ENCODE measurements at regions not wholly inside any gene's neighbourhood (a gene's known extent, or its start where the extent isn't known, plus 50 kb on each side); places are given as distances from the start of the nearest gene placed in this dataset.
A peak's percentile ranks its signal among the peaks of the same experiment; 100 is the strongest.

DNA sequence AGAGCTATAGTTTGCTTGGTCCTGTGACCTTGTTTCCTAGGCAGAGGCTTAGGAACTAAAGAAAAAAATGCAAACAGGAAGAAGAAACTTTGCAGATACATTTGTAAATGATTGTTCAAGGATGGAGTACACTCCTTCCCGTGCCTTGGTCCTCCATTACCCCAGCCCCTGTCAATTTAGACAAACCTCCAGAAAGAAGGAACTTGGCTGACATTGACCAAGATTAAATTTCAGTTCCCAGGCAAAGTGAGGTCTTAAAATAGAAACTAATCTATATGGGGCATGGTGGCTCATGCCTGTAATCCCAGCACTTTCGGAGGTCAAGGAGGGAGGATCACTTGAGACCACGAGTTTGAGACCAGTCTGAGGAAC lies 179.9 kb upstream of the FN1 start:
- no peak for FAIRE-seq

DNA sequence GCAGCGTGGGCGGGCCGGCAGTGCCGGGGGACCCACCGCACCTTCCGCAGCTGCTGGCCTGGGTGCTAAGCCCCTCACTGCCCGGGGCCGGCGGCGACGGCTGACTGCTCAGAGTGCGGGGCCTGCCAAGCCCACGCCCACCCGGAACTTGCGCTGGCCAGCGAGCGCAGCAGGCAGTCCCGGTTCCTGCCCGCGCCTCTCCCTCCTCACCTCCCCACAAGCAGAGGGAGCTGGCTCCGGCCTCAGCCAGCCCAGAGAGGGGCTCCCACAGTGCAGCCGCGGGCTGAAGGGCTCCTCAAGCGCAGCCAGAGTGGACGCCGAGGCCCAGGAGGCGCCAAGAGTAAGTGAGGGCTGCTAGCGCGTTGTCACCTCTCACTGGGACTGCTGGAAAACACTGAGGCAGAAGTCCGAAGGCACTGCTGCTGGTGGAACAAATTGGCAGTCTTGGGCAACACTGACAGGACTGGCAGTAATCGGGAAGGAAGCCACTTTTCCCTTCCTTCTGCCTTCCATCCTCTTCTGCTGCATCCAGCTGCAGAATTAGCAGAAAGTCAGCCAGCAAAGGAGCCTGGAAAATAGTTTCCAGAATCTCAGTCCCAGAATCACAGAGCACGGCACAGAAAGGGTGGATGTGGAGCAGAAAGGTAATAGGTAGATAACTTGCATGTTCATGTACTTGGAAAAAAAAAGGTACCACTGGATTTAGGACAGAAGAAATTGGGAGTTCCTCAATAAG lies 179.4 kb upstream of the FN1 start:
- no peak for FAIRE-seq

DNA sequence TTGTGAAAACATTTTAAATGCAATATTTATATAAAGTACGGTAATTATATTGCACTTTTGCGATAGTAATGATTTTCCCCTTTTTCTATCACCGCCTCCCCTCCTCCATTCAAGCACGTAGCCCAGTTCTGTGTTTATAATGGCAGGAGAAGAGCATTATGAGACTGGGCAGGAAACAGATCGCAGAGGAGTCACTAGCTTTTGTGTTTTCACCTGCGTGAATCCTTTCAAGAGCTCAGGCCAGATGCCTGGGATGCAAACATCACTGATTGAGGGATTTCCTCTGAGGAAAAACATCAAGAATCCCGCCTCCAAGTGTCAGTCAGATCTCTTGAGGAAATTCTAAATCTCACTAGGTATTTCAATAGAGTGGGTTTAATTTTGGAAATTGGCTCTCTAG lies 178.4 kb upstream of the FN1 start:
- no peak for FAIRE-seq

DNA sequence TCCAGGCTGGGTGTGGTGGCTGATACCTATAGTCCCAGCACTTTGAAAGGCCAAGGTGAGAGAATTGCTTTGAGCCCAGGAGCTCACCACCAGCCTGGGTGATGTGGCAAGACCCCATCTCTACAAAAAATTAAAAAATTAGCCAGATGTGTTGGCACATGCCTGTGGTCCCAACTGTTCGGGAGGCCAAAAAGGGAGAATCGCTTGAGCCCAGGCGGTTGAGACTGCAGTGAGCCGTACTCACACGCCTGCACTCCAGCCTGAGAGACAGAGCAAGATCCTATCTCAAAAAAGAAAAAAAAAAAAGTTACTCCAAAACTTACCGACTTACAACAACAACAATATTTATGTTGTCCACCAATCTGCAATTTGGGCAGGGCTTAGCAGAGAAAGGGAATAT lies 178.0 kb upstream of the FN1 start:
- FAIRE-seq: no peak

DNA sequence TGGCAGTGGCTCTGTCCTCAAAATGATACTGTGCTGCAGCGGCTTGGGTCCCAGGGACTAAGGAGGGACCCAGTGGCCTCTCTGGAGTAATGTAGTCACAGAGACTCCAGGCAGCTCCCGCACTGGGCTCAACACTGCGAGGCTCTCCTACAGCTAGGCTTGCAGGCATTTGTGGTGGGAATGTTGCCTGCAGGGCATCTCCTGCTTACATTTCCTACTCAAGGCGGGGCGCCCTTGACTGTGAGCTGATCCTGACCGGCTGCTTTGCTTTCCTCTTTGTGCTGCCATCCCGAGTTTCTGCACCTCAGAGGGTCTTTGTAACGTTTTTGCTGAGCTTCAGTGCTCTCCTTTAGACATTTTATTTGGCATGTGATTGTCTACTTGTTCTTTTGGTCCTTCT lies 177.4 kb upstream of the FN1 start:
- no peak for FAIRE-seq

DNA sequence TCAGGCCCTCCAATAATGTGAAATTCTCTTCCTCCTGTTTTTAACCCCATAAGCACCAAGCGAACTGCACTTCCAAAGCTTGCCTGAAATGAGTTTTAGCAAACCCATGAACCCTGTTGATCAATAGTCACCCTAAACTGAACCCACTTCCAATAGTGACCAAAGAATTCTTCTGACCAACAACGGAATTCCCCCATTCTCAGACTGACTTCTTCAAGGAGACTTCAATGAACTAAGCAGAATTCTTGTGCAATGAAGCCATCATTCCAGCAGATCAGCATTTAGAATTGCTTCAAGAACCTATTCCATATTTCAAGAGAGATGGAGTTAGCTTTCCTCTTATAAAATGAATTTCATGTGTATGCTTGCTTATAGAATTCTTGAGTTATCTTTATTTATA lies 176.9 kb upstream of the FN1 start:
- FAIRE-seq: no peak

DNA sequence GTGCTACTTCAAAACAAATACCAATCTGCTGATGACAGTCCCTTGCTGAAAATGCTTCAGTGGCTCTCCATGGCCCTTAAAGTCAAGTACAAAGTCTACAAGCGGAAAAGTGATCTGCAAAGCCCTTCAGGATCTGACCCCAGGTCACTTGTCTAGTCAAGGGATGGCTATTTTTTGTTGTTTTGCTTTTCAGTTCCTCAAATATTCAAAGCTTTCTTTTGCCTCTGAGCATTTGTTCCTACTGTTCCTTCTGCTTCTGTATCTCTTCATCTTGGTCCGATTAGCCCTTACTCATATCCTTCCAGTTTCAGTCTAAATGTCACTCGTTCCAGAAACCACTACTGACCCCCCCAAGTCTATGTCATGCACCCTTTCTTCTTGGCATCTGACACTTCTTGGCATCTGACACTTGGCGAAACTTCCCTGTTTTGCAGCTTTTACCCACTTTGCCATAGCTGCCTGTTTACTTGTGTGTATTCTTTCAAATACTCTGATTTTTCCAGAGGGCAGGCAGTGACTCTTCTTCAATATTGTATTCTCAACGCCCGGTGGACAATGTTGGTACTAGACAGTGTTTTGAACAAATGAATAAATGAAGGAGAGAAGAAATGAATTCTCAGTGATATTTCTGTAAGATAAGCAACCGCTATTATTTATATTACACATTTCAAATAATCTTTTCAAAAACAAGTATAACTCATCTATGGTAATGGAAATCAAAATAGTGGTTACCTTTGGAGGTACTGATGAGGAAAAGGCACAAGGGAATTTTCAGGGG lies 175.9 kb upstream of the FN1 start:
- no peak for FAIRE-seq

DNA sequence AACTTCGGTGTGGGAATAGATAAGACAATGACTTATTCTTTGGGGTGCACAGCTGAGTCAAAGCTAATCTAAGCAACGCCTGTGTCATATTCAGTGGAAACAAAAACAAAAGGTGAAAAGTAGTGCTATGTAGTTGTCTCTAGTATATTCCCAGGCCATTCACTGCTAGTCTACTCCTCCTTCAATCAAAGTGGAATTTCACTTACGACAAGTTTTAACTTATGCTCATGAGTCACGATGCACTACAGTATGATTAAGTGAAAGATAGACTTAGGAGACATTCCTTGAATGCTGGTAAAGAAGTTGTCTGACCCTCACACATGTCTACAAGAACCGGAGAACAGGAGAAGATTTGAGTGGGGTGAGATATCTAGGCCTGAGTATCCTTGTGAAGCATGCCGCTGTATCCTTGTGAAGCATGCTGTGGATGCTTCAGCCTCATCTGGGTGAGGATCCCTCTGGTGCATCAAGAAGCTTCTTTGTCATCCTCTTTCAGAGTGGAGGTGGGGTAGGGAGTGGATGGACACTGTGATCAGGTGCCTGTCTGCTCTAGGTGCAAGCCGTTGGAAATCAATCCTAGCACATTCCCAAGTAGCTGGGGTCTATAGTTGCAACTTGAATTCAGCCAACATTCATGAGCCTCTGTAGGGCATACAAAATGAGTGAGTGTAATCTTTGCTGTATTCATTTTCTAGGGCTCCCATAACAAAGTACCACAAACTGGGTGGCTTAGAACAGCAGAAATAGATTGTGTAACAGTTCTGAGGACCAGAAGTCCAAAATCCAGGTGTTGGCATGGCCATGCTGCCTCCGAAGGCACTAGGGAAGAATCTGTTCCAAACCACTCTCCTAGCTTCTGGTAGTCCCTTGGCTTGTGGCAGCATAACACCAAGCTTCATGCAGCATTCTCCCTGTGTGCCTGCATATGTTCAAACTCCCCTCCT lies 173.5 kb upstream of the FN1 start:
- no peak for FAIRE-seq

DNA sequence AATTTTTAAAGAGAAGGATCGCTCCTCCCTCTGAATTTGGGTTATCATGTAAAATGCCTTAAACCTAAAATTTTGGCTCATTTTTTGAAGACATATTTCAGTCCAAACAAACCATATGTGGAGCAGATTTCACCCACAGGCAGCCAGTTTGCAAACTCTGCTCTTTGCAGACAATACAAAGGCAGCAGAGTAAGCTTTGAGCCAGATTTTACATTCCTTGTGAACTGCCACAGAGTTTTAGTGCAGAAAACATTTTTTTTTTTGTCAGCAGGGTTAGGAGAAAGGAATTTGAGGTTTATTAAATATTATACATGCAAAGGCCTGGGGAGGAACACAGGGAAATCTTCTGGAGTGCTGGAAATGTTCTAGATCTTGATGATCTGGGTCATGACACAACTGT lies 171.9 kb upstream of the FN1 start:
- FAIRE-seq: no peak

DNA sequence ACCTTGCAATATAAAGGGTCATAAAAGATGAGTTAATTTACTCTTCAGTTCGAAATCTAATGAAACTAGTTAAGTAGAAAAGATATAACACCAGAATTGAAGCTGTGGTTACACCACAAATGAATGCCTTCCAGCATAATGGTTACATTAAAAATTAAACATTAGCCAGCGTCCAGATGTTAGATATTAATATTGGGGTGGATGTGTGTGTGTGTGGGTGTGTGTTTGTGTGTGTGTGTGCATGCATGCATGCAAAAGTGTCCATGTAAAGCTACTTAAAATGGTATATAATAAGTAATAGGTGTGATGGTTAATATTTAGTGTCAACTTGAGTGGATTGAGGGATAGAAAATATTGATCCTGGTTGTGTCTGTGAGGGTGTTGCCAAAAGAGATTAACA lies 170.4 kb upstream of the FN1 start:
- FAIRE-seq: no peak

DNA sequence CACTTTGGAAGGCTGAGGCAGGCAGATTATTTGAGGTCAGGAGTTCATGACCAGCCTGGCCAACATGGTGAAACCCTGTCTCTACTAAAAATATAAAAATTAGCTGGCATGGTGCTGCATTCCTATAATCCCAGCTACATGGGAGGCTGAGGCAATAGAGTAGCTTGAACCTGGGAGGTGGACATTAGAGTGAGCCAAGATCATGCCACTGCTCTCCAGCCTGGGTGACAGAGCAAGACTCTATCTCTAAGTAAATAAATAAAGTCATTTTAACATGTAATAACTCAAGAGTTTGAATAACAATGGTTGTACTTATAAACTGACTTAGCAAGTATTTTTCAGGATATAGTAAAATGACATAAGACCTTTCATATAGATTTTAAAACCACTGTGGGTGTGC lies 169.3 kb upstream of the FN1 start:
- FAIRE-seq: no peak

DNA sequence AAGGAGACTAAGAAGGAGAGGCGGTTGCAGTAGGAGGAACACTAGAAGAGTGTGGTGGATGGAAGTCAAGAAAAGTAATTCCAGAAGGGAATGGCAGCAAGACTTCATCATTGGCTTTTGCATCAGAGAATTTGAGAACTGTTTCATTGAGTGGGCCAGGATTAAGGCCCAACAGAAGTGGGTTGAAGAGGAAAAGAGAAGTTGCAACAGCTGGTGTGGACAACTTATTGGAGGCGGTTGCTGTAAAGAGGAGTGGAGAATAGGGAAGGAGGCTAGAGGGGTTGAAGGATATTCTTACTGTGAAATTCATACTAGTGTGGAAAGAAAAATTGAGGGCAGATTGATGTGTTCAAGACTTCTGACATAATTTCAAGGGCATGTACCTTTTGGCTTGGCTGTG lies 168.7 kb upstream of the FN1 start:
- FAIRE-seq: no peak

DNA sequence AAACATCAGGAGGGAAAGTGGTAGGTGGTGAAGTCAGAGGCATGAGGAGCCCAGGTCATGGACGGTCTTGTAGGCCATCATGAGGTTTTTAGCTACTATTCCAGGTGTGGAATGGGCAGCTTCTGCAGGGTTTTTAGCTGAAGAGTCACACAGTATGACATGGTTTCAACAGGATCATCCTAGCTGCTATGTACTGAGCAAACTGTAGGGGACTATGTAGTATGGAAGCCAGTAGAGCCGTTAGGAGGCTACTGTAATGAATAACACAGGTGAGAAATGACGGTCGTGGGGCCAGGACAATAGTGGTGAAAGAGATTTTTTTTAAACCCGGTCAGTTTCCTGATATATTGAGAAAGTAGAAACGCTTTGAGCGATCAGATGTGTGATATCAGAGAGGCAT lies 167.6 kb upstream of the FN1 start:
- FAIRE-seq: no peak

DNA sequence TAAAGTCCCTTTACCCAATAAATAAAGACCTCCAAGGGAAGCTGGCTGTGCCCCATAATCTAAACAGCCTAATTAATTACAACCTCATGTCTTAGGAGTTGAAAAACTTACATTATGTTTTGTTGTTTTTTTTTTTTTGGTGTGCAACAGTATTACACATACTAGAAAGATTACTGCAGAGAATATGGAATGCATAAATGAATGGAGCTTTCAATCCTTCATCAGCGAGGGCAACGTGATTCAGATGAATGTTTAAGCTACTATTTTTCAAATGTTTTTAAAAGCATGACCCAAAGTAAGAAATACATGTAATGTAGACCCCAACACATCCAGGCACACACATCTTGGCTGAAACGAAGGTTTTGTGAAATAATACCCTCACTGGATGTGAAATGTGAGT lies 167.1 kb upstream of the FN1 start:
- no peak for FAIRE-seq

DNA sequence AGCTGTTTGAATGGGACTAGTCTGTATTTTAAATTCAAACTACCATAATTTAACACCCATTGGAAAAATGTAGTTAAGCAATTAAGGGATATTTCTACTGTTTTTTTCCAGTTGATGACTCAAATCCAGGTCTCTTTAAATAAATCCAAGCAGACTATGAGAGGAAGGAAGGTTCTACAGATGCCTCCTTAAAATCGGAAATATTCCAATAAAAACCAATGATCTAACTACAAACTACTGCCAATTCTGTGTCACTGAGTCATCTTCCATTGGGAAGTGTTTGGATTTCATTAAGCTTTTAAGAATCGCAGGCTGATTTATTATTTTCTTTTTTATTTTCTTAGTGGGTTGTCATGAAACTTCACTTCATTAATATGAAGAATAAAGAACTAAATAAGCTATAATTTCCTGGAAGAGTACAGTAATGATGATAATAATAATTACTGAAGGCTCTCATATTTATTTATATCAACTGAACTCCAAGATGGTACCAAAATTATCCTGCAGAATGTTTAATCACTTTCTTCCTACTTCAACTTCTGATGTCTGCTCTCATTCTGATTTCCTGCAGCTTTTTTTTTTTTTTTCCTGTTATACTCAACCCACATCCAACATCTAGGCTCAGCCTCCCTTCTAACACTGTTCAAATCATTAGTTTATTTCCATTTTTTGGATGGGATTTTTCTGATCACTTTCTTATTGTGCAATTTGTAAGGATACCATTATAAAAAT lies 166.3 kb upstream of the FN1 start:
- FAIRE-seq: no peak

DNA sequence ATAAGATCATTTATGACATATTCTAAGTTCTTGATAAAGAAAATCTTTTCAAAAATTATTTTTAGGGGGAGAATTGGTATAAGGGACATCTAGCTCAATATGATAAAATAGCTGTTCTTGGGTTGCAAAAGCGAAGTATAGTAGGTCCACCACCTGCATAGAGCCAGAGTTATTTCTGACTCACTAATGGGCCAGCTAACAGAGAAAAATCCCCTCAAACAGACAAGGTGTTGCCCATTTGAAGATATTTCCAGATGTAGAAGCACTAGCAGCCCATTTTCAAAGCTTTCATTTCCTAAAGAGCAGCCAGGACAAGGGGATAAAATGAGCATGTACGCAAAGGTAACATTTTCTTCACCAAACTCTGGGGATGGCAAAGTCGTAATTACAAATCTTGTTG lies 165.7 kb upstream of the FN1 start:
- FAIRE-seq: no peak

DNA sequence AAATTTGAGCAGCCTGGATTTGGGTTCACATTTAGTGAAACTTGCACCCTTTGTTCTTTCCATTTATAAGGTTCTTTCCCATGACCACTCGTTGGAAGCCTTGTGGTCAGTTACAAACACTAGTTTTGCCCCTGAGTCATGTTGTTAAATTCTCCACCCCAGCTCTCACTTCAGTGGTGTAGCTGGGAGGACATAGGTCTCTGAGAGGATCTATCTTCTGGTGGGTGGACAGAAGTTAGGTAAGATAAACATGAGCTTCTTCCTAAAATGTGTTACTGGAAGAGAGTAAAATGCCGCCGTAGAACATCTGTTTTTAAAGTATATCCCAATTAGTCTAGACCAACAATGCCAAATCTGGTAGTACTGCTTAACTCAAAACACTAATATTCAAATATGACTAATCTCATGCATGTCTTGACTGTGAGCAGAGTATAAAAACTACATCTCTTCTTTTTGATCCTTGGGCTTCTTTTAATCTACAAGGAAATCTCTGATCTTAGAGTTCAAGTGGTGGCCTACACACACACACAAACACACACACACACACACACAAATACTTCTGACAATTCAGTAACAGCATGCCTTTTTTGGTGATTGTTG lies 162.6 kb upstream of the FN1 start:
- FAIRE-seq: no peak

DNA sequence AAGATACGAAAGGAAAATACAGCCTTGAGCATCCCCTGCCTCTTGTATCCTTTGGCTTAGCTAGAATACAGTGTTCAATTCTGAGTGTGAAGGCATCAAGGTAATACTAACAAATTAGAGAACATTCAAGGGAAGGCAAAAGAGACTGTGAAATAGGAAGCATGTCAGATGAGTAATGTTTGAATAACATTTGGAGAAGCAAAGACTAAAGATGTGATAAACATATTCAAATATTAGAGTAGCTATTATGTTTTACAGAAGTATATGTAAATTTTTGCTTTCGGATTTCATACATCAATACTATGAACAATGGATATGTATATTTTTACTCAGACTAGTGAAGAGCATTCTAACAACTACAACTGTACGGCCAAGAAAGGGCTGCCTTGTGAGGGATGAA lies 161.7 kb upstream of the FN1 start:
- no peak for FAIRE-seq

DNA sequence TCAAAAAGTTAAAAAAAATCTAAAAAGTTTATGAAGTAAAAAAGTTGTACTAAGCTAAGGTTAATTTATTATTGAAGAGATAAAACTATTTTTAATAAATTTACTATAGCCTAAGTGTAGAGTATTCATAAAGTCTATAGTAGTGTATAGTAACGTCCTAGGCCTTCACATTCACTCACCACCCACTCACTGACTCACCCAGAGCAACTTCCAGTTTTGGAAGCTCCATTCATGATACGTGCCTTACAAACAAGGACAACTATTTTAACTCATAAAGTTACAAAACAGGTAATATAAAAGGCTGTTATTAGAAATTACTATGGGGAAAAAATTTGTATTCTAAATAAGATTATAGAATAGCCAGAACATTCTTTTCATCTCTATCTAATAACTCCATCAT lies 158.9 kb upstream of the FN1 start:
- peak; percentile 44 for FAIRE-seq

DNA sequence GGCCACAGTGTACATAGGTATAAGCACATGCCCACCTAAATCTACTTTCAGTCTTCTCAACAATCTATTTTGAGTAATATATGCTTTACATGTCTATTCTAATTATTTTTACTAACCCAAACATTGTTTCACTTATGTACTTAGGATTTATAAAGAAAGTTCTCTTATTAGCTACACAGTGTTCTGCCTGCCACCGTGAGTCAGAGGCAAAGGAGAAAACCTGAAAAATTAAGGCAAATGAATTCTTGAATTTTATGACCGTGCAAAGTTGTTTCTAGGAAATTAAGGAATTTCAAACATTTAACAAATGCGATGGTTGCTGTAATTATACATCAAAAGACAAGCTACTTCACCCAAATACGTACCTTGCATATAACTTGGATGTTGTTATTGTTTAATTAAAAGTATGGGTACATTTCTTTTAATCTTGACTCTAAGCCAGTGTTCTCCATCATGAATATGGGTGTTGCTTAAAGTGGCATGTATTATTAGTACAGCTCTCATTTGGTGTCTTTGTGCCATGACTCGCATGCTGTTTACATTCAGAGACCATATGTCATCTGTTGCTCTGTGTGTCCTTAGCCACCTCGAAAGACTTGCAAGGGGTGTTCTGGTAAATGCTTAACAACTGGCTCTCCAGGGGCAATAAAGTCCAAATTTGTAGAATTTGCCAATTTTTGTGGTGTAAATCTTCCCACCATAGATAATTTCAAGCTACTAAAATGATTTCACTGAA lies 154.3 kb upstream of the FN1 start:
- no peak for FAIRE-seq

DNA sequence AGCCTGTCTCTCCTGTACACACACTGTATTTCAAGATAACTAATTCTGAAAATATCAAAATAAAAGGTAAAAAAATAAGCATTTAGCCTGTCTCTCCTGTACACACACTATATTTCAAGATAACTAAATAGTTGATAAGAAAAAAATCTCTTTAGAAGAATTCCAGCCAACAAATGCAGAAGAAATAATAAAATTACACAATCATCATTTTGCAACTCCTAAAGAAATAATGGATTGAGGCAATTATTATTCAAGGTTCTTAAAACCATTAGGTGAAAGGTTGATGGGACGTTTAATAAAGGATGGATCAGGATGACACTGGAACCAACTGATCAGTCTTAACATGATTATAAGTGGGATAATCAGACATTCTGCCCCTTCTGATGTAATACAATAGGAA lies 148.0 kb upstream of the FN1 start:
- FAIRE-seq: no peak

DNA sequence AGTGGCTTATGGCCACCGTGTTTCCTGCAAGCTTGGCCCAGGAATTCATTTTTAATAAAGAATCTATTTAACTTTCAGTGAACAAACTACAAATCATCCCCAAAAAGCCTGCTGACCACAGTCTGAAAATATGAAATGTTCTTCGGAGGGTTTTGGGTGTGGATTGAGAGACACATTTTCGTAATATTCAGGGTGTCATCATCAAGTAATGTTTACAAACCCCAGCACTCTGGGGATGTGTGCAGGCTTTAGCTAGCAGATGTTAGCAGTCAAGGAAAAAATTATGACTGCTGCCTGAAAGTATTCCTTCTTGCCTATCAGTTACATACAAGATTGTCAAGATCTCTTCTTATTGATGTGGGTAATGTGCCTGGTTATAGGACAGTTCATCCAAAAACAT lies 143.9 kb upstream of the FN1 start:
- no peak for FAIRE-seq
